GM12864 (cell line): ENCODE measurements at regions not wholly inside any gene's neighbourhood (a gene's known extent, or its start where the extent isn't known, plus 50 kb on each side); places are given as distances from the start of the nearest gene placed in this dataset.
A peak's percentile ranks its signal among the peaks of the same experiment; 100 is the strongest.

ENCODE experiments used
- DNase-seq: peaks from one replicate; pipeline ENCODE4 v3.0.0-alpha.2; 2011; ENCODE audit warnings: low read depth
- H3K4me3 ChIP-seq: 2 replicates; pipeline ENCODE4 v1.5.1; 2011; ENCODE audit warnings: mild to moderate bottlenecking, low read depth, low read length, control low read depth
- CTCF ChIP-seq: IDR thresholded peaks from 2 replicates; pipeline ENCODE4 v1.5.1; 2011; ENCODE audit warnings: low read depth, mild to moderate bottlenecking, moderate library complexity, low read length, control low read depth, inconsistent platforms; ENCODE audit errors: missing control alignments

GRCh38 chr9:31774571-31774970, 609.9 kb upstream of the ACO1 start:
- no peak overlapping the region for H3K4me3 ChIP-seq
- TF ChIP-seq CTCF: no peak
- no peak for DNase-seq

GRCh38 chr9:31776471-31776870, 608.0 kb upstream of the ACO1 start:
- no peak for DNase-seq
- no peak overlapping the region for H3K4me3 ChIP-seq
- no peak for TF ChIP-seq CTCF

GRCh38 chr9:31783491-31783890, 601.0 kb upstream of the ACO1 start:
- no peak for DNase-seq
- no peak overlapping the region for H3K4me3 ChIP-seq
- no peak for TF ChIP-seq CTCF

GRCh38 chr9:31790720-31791119, 593.7 kb upstream of the ACO1 start:
- no peak for TF ChIP-seq CTCF
- no peak for DNase-seq
- no peak overlapping the region for H3K4me3 ChIP-seq

GRCh38 chr9:31799953-31800609, 584.4 kb upstream of the ACO1 start:
- no peak overlapping the region for H3K4me3 ChIP-seq
- DNase-seq: no peak
- TF ChIP-seq CTCF: peak; percentile 50

GRCh38 chr9:31807574-31808256, 576.7 kb upstream of the ACO1 start:
- DNase-seq: no peak
- no peak overlapping the region for H3K4me3 ChIP-seq
- peak; percentile 33 for TF ChIP-seq CTCF

GRCh38 chr9:31808766-31809165, 575.7 kb upstream of the ACO1 start:
- TF ChIP-seq CTCF: no peak
- no peak overlapping the region for H3K4me3 ChIP-seq
- DNase-seq: no peak
